Lung (tissue), 11 donors: ENCODE measurements at regions not wholly inside any gene's neighbourhood (a gene's known extent, or its start where the extent isn't known, plus 50 kb on each side); places are given as distances from the start of the nearest gene placed in this dataset.

Source experiments
- ATAC-seq: fragments of 200-7000 bp; cut with Tn5 transposase; one replicate; pipeline ENCODE4 v1.9.1; 2020; ENCODE audit warnings: moderate number of reproducible peaks; ENCODE audit not compliant: insufficient read depth, low FRiP score
- DNase-seq, 3 donors: peaks; one replicate each; pipeline ENCODE4 v3.0.0-alpha.2; 2013 to 2017
- H3K27ac ChIP-seq, 2 donors: one replicate each; pipeline ENCODE4 v1.5.1; 2013; ENCODE audit warnings: mild to moderate bottlenecking in 2 of 2, moderate library complexity in 2 of 2, control low read depth in 1 of 2, inconsistent platforms in 1 of 2, low read depth in 1 of 2, low read length in 1 of 2
- H3K27me3 ChIP-seq, 3 donors: one replicate each; pipeline ENCODE4 v1.5.1; 2013; ENCODE audit warnings: low read length in 2 of 3; ENCODE audit not compliant: control insufficient read depth in 3 of 3, insufficient read depth in 3 of 3
- H3K36me3 ChIP-seq, 4 donors: one replicate each; pipeline ENCODE4 v1.5.1; 2013; ENCODE audit warnings: low read length in 4 of 4, mild to moderate bottlenecking in 1 of 4, moderate library complexity in 1 of 4; ENCODE audit not compliant: control insufficient read depth in 4 of 4, insufficient read depth in 4 of 4
- H3K4me1 ChIP-seq, 5 donors: one replicate each; pipeline ENCODE4 v1.5.1; 2013; ENCODE audit warnings: low read length in 5 of 5, mild to moderate bottlenecking in 2 of 5, moderate library complexity in 1 of 5; ENCODE audit not compliant: control insufficient read depth in 5 of 5, insufficient read depth in 5 of 5
- H3K4me3 ChIP-seq: one replicate; pipeline ENCODE4 v1.5.1; 2013; ENCODE audit warnings: mild to moderate bottlenecking, control low read depth, moderate library complexity
- H3K9ac ChIP-seq, 2 donors: one replicate each; pipeline ENCODE4 v1.5.1; 2013; ENCODE audit warnings: low read length in 2 of 2, control low read depth in 1 of 2; ENCODE audit not compliant: insufficient read depth in 1 of 2
- H3K9me3 ChIP-seq, 4 donors: one replicate each; pipeline ENCODE4 v1.5.1; 2013; ENCODE audit warnings: low read length in 3 of 4, mild to moderate bottlenecking in 1 of 4, moderate library complexity in 1 of 4; ENCODE audit not compliant: control insufficient read depth in 4 of 4, insufficient read depth in 3 of 4
- WGBS, 2 donors: extraction: QIAGEN DNeasy Blood & Tissue Kit; methylation state at CpG; one replicate each; pipeline ENCODE4 v1.1.7; 2013; 5-methylcytosine and 5-hydroxymethylcytosine counted together
- TF ChIP-seq, protein P1 (sequence below): IDR thresholded peaks from 2 replicates; pipeline ENCODE4 v1.5.1; 2012; ENCODE audit warnings: mild to moderate bottlenecking; ENCODE audit errors: control extremely low read depth, extremely low read depth
- donor health status: control.
- donor health status: control.
- donor health status: Bipolar disorder and iron deficiency.
- donor health status: healthy.
- donor health status: DM: yes; HTN: yes; CAD: no.

DNA sequence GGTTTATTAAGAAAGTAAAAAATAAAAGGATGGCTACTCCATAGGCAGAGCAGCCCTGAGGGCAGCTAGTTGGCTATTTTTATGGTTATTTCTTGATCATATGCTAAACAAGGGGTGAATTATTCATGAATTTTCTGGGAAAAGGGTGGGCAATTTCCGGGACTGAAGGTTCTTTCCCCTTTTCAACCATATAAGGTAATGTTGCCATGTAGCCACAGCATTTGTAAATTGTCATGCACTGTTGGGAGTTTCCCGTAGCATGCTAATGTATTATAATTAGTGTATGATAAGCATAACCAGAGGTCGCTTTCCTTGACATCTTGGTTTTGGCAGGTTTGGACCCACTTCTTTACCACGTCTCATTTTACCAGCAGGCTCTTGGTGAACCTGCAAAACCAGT lies 610.4 kb upstream of the B3GAT1 start:
- WGBS, 2 donors: 74 to 76% methylated on average over 4 of the region's 4 CpGs
- no peak for DNase-seq
- Histone ChIP-seq H3K4me3 (no peak overlapping the region), H3K27me3 (no peaks in the 10 kb centered on the region), H3K4me1 (no peaks in the 10 kb centered on the region), H3K9ac (no peak overlapping the region), H3K27ac (no peak overlapping the region), H3K36me3 (no peaks in the 10 kb centered on the region), H3K9me3 (peaks cover 0 to 4% (median 2%) of the 10 kb centered on the region in 4 donors)
- ATAC-seq: no peak
- TF ChIP-seq, protein P1, sequence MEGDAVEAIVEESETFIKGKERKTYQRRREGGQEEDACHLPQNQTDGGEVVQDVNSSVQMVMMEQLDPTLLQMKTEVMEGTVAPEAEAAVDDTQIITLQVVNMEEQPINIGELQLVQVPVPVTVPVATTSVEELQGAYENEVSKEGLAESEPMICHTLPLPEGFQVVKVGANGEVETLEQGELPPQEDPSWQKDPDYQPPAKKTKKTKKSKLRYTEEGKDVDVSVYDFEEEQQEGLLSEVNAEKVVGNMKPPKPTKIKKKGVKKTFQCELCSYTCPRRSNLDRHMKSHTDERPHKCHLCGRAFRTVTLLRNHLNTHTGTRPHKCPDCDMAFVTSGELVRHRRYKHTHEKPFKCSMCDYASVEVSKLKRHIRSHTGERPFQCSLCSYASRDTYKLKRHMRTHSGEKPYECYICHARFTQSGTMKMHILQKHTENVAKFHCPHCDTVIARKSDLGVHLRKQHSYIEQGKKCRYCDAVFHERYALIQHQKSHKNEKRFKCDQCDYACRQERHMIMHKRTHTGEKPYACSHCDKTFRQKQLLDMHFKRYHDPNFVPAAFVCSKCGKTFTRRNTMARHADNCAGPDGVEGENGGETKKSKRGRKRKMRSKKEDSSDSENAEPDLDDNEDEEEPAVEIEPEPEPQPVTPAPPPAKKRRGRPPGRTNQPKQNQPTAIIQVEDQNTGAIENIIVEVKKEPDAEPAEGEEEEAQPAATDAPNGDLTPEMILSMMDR: no peak

DNA sequence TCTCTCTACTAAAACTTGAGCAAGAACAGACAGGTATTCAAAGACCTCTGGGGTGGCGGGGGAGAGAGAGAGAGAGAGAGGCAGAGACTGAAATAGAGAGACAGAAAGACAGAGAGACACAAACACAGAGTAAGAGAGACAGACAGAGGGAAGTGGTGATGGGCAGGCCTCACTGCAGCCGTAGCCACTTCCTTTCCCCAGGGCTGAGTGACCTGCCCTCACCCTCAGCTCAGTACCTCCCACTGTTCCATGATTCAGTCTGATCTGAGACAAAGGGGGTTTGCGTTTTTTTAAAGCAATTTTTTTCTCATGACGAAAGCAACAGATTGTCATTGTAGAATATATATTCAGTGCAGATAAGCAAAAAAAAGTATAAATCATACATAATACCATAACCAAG lies 607.9 kb upstream of the B3GAT1 start:
- 65 to 79% methylated on average over 4 of the region's 4 CpGs for WGBS, 2 donors
- H3K4me1 ChIP-seq: no peaks in the 10 kb centered on the region
- no peak overlapping the region for H3K27ac ChIP-seq
- H3K27me3 ChIP-seq: no peaks in the 10 kb centered on the region
- no peak for DNase-seq
- H3K4me3 ChIP-seq: no peak overlapping the region
- H3K9ac ChIP-seq: no peak overlapping the region
- TF ChIP-seq, protein P1: no peak
- H3K9me3 ChIP-seq: peaks cover 0 to 6% (median 3%) of the 10 kb centered on the region in 4 donors
- no peak for ATAC-seq
- no peaks in the 10 kb centered on the region for H3K36me3 ChIP-seq

DNA sequence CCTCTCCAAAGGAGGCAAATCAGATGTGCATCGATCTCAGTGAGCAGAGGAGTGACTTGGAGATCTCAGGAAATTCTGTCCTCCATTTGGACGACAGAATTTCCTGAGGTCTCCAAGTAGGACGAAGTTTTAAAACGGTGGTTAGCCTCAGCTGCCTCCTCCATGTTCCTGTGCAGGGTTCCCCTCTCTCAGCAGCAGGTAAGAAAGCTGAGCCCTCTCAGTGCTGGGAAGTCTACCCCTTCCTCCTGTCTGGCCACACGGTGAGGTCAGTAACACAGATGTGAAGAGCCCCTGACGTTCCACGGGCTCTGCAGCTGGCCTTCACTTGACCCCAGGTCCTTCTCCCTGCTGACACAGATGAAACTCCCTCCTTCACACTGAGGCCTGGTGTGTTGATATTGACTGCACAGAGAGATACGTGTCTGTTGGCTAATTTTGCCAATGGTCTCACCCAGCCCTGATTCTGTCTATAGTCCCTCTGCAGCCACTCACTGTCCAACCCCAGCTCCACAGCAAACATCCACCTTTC lies 607.4 kb upstream of the B3GAT1 start:
- H3K9ac ChIP-seq: no peak overlapping the region
- H3K36me3 ChIP-seq: no peaks in the 10 kb centered on the region
- H3K4me3 ChIP-seq: no peak overlapping the region
- TF ChIP-seq, protein P1: no peak
- H3K27ac ChIP-seq: no peak overlapping the region
- ATAC-seq: no peak
- no peaks in the 10 kb centered on the region for H3K4me1 ChIP-seq
- H3K27me3 ChIP-seq: no peaks in the 10 kb centered on the region
- no peak for DNase-seq
- H3K9me3 ChIP-seq: peaks cover 0 to 6% (median 3%) of the 10 kb centered on the region in 4 donors
- WGBS, 2 donors: 65 to 78% methylated on average over 8 of the region's 8 CpGs

DNA sequence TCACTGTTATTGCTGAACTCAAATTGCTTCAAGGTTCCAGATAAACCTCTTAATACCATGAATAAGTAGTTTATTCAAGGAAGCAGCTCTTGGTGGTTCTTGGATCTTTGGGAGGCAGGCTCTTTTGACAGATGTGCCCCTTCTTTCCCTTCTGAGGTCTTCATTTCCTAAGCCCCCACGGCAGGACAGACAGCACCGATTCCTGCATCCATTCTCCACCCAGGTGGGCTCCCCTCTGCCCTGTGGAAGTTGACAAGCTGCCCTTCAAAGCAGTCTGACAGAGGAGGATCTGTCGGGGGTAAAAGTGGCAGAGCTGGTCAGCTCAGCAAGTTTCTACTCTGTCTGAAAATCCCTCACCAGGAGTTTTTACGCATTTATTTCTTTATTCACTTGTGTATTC lies 605.3 kb upstream of the B3GAT1 start:
- no peak for ATAC-seq
- TF ChIP-seq, protein P1: no peak
- H3K4me3 ChIP-seq: no peak overlapping the region
- 71 to 74% methylated on average over 4 of the region's 4 CpGs for WGBS, 2 donors
- H3K36me3 ChIP-seq: no peaks in the 10 kb centered on the region
- no peak overlapping the region for H3K27ac ChIP-seq
- peaks cover 0 to 6% (median 3%) of the 10 kb centered on the region in 4 donors for H3K9me3 ChIP-seq
- no peak for DNase-seq
- H3K4me1 ChIP-seq: no peaks in the 10 kb centered on the region
- no peak overlapping the region for H3K9ac ChIP-seq
- H3K27me3 ChIP-seq: no peaks in the 10 kb centered on the region
